DMS 273 (cell line): ENCODE measurements at regions not wholly inside any gene's neighbourhood (a gene's known extent, or its start where the extent isn't known, plus 50 kb on each side); places are given as distances from the start of the nearest gene placed in this dataset.
"Not testable (repeated sequence)": the region's sequence is repeated elsewhere in the genome, so short reads cannot be mapped to it uniquely, and the experiment has no call there.

Experiments used
- DNase-seq: peaks from one replicate; lab custom pipeline; 2025; ENCODE audit not compliant: unreplicated experiment; lab: John Stamatoyannopoulos, UW

- DNase-seq: peak; percentile 35
Observed at GRCh38 chr2:217604527-217605194, 398.1 kb downstream of the TNS1 start.

DNA sequence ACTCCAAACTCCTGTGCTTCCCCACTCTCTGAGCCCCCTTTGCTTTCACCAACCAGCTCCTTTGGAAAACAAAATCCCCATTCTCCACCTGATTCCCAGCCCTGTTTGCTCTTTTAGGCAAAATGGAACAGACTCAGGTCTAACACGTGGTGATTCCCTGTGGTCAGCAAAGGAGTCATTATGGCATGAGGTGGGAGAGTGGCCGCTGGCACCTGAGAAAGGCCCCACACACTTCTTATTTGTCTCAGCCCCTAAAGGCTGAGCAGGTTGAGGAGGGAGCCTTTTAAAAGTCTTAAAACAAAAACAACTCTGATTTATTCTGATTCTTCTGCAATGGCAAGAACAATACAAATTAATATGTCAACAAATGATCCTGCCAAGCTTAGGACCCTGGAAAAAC is 401.2 kb downstream of the TNS1 start:
- no peak for DNase-seq

GRCh38 chr2:217599906-217600305 is 402.9 kb downstream of the TNS1 start:
- no peak for DNase-seq

DNA sequence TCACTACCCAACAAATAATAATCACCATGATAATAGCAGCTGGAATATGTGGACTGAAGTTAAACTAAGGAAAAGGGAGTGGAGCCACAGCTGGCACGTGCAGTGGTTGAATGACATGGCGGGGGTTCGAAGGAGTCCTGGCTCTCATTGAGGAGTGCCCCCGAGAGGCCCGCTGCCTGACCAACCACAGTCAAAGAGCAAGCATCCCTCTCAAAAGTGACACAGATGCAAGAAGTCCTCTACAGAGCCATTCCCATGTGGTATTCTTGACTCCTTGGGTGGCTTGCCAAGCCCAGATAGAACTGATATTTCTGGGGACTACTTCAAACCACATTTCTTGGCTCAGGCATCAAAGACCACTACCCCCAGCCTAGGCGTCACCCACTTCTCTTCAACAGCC is 405.1 kb downstream of the TNS1 start:
- no peak for DNase-seq

DNA sequence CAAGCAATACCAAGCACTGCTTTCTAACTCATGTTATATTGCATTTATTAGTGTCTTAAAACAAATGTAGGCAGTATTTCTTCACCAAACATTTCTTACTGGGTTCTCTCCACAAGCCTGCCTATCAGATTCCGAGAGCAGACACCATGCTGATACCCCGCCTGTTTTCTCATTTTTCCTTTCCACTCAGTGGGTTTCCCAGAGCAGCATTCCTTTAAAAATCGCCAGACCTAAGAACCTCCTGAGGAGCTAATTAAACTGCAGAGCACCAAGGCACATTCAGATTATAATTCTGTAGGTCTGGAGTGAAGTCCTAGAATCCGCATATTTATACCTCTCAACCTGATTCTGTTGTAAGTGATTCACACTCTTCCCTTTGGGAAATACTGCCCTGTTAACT is 405.6 kb downstream of the TNS1 start:
- DNase-seq: no peak

- no peak for DNase-seq
Observed at GRCh38 chr2:217593732-217594131, 409.1 kb downstream of the TNS1 start.

GRCh38 chr2:217588266-217588665 is 414.5 kb downstream of the TNS1 start:
- no peak for DNase-seq

- DNase-seq: peak; percentile 15
Observed at GRCh38 chr2:217585362-217585761, 417.4 kb downstream of the TNS1 start.

DNA sequence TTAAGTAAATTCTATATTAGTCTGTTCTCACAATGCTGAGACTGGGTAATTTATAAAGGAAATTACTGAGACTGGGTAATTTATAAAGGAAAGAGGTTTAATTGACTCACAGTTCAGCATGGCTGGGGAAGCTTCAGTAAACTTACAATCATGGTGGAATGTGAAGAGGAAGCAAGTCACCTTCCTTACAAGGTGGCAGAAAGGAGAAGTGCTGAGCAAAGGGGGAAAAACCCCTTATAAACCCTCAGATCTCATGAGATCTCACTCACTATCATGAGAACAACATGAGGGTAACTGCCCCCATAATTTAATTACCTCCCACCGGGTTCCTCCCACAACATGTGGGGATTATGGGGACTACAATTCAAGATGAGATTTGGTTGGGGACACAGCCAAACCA is 422.4 kb downstream of the TNS1 start:
- not testable (repeated sequence) for DNase-seq

DNA sequence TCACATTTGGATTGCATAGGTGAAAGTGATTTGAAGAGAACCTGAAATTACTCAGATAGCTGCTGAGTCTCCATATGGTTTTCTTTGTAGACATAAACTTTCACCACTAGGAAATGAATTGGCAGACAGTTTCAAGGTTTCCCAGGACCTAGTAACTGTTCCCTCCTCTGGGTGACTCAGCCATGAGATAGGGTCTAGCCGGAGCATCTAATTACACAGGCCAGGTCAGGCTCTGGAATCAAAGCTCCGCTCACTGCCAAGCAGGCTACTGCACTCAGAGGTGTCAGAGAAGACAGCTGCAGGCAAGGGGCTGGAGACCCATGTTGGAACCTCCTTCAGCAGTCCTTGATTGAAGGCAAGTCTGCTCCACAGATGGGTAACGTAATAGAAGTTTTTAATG is 429.2 kb downstream of the TNS1 start:
- no peak for DNase-seq

DNA sequence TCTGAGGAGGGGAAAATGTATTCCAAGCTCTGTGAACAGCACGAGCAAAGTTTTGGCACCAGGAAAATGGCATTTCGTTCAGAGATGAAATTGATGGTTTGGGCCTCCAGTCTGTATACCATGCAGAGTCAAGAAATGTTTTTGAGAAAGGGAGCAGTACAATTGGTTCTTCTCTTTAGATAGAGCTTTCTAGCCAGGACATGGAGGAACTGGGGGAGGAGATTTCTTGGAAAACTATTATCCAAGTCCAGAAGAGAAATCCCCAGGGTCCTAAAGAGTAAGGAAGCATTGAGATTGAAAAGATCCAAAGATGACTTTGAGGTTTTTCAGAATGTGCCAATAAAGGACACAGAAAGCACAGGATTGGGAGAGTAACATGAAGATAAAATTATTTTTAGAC is 432.4 kb downstream of the TNS1 start:
- DNase-seq: no peak

GRCh38 chr2:217568289-217568971 is 434.4 kb downstream of the TNS1 start:
- no peak for DNase-seq

- DNase-seq: no peak
Observed at GRCh38 chr2:217563565-217563964, 439.2 kb downstream of the TNS1 start.

DNA sequence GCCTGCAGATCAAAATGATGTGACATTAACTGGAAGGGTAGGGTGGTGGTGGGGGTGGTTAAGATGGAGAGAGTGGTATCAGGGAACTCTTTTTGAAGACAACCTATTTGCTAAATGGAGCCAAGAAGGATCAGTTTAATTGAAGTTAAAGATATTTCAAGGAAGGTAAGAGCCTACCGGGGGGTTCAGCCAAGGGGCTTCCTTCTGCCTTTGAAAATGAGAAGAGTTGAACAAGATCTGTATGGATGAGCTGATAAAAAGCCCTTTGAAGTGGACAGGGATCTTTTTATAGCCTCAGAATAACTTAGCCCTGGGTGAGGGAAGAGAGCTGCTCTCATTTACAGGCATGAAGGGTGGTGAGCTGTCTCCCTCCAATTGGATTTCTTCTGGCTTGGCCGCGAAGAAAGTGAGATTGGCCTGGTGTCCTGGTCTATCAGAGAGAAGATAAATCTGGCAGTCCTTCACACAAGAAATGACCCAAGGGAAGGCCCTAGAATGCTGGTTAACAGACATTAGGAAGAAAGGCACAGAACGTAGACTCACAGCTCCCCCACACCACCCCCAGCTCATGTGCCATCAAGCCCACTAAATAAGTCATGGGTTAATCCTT is 439.8 kb downstream of the TNS1 start:
- DNase-seq: no peak

GRCh38 chr2:217559084-217559483 is 443.7 kb downstream of the TNS1 start:
- DNase-seq: no peak

GRCh38 chr2:217555081-217555876 is 447.5 kb downstream of the TNS1 start:
- no peak for DNase-seq

DNA sequence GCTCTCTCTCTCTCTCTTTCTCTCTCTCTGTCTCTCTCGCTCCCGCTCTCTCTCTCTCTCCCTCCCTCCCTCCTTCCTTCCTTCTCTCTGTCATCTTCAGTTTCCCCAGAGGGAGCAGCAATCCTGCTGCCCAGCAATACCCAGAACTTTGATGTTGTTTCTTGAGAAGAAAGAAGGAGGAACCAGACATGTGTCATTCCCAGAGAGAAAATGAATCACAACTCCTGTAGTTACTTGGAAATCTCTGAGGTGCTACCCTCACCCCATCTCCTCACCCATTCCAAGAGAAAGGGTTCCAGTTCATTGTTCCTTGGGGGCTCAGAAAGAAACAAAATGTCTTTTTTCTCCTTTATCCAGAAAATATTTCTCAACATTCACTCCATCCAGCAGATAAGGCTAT is 449.1 kb downstream of the TNS1 start:
- DNase-seq: no peak

DNA sequence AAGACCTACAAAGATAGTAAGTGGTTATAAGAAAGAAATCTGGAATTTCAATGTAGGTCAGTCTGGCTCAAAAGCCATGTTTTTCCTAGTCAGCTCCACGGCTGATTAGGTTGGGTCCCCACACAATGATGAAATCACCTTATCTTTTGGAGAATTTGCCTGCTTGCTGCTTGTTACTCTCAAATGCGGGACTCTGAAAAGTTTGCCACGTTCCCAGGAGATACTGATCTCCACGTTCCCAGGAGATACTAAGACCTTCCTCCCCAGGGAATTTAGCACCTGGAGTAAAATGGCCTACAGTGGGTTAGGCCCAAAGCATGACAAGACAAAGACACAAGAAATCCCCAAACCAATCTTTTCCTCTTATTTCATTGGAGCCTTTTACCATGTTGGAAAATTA is 449.6 kb downstream of the TNS1 start:
- no peak for DNase-seq

DNA sequence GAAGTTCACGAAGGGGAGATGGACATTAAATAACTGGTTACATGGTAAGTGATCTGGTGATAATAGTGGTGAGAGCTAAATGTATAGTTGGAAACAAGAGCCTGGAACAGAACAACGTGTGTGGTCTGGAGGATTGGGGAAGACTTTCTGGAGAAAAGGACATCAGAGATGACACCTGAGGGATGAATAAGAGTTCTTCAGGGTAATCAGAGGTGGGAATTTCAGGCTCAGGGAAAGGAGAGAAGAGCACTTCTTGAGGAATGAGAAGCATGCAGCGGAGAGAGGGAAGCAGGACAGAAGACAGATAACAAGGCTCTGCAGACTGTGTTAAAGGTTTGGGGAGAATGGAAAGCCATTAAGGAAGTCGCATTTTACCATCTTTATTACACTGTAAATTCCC is 450.7 kb downstream of the TNS1 start:
- DNase-seq: no peak

DNA sequence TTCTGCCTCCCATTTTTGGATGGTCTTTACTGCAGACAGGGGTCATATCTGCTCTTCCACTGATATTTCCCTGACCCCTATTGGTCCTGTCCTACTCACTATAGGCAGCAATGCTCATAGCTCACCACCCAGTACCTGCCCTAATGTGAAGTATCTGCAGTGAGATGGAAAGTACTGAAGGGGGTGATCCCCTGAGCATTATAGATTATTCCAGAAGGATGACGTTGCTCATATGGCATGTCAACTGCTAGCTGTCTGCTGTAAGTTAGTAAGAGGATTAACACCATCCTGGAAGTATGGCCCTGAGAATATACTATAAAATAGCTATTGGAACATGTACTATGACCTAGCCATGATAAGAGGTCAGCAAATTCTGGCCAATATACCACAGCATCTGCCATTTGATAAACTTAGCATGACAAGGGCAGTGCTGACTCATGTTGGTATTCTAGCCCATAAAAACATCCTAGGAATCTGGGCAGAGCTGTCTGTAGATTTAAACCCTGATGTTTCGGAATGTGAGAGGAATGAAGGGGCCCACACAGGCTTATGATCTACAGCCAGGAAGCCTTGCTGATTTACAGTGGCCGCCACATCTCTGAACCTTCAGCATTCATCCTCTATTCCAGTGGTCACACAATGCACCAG is 451.4 kb downstream of the TNS1 start:
- no peak for DNase-seq

GRCh38 chr2:217539126-217539525 is 463.7 kb downstream of the TNS1 start:
- no peak for DNase-seq
